ENCODE measurements at regions not wholly inside any gene's neighbourhood (a gene's known extent, or its start where the extent isn't known, plus 50 kb on each side); places are given as distances from the start of the nearest gene placed in this dataset.

DNA sequence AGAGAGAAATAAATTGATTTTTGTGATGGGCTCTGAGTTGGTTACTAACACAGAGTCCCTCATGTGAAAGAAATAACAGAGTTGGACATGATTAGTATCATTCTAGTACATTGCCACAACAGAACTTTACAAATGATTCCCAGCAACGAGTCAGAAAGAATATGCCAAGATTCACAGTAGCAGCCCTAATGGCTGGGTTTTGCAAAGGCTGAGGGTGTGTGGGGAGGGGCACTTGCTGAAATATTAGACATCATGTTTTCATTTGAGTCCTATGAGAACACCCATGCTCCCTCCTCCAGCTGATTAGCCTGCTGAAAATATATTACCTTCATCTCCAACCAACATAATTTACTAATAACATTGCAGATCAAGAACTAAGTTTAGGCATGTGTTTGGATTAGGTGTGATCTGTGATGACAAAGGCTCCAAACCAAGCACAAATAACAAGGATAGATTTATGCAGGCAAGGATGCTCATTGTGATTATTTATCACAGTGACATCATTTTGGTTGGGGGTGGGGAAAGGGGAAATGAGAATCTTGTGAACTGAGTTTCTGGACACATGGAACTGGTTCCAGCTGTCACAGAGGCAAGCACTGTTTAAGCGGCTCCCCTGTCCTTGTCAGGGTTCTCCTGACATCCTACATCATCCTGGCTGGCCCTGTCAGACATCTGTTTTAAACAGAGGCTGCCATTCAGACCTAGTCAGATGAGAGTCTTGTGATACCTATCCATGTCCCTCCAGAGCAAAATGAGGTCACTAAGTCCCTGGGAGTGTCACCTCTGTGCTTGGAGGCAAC lies 205.8 kb upstream of the NCKAP5 start:
- DNase-seq: no peak

DNA sequence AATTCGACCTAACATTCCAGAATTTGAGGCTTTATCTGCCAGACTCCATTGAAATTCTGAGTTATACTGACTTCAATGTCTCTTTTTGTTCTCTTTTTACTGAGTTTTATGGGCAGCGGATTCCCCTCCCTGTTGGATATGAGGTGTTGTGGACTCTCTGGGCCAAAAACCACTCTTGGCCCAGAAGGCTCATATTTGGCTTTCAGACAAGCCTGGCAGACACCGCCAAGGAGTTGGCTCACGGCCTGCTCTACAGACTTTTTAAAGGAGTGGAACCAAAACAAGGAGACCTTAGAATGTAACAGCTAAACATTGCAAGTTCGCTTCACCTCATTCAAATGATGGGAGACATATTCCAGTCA lies 206.4 kb upstream of the NCKAP5 start:
- no peak for DNase-seq

- no peak for DNase-seq
Observed at GRCh38 chr2:133776936-133777573, 208.8 kb upstream of the NCKAP5 start.

DNA sequence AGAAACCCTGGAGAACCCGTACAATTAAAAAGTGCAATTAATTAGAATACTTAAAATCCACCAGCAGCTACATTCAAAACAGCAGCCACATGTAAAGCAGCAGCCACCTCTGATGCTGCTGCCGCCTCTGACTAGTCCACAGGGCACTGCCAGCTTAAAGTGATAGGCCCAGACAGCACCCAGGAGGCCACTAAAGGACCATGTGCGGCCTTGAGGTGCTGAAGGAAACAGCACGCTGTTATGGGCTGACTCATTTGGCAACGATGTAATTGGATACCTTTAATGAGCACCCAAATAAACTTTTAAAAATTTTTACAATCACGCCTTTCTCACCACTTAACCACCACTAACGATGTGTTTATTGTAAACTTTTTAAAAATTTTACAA lies 209.3 kb upstream of the NCKAP5 start:
- no peak for DNase-seq

- DNase-seq: no peak
Observed at GRCh38 chr2:133780099-133780996, 212.1 kb upstream of the NCKAP5 start.

DNA sequence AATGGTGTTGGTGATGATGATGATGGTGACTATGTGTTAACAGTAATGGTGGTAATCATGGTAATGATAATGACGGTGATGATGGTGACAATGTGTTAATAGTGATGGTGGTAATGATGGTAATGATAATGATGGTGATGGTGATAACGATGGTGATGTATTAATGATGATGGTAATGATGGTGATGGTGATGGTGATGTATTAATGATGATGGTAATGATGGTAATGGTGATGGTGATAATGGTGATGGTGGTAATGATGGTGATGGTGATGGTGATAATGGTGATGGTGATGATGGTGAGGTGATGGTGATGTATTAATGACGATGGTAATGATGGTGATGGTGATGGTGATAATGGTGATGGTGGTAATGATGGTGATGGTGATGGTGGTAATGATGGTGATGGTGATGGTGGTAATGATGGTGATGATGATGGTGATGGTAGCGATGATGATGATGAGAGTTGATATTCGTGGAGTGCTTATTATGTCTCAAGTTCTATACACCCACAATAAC lies 212.8 kb upstream of the NCKAP5 start:
- DNase-seq: no peak

GRCh38 chr2:133787207-133787606 lies 218.9 kb upstream of the NCKAP5 start:
- no peak for DNase-seq

DNA sequence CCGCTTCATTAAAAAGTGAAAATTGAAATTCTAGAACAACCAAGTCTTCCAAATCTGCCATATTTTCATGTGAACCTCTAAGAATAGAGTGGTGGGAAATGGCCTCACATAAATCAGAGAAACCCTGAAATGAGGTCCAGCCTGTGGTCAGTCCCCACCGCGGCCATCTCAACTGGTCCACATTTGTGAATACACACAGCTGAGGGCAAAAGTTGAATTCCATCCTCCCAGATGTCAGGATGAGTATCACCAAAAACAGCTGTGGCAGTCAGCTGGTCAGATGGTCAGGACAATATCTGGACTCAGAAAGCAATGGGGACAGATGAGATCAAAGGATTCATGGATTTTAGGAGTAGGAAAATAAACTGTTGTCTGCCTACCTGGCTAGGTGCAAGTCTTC lies 219.4 kb upstream of the NCKAP5 start:
- DNase-seq: no peak

DNA sequence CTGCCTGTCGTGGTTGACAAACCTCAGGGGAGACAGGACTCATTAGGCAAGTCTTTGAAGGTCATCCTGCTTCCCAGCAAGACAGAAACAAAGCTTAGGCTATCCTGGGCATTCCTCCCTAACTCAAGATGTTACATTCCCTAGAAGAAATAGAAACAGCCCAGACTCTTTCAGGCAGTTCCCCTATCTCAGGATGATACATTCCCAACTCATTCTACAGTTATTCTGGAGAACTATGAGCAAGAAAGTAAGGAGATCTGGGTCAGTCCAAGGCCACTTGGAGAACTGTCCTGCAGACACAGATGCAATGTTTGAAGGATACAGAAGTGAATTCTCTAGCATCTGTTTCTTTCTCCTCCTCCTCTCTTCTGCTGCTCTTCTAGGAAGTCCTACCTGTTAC lies 220.1 kb upstream of the NCKAP5 start:
- DNase-seq: no peak

DNA sequence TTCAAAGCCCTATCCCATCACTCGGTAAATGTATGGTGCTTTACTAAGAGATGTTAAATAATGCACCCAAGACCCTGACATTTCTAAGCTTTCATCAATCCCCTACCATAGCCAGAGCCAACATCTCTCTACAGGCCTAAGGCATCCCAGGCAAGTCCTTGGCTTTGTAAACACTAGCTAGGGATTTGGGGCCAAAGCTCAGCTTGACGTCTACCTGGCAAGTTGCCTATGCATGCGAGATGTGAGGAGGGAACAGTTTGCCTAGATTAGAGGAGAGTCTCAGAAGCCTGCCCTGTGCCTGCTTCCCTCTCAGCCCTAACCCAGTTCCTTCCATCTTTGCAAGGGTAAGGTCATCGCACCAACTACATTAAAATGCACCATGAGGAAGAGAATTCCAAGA lies 221.5 kb upstream of the NCKAP5 start:
- DNase-seq: no peak

DNA sequence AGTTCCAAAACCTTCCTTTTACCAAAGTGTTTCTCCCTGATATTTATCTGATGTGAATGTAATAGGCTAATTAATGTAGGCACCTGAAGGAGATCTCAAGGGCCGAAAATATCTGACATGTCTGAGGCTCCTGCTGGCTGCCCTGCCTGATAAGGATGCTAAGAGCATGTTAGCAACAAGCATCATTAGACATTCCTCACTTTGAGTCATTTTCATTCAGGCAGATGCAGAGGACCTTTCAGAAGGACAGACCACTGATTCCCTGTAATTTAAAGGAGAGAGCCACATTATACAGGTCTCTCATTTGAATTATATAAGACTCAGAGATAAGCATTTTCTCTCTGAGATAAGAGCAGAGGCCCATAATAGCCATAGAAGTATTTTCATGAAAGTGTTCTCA lies 222.4 kb upstream of the NCKAP5 start:
- no peak for DNase-seq

DNA sequence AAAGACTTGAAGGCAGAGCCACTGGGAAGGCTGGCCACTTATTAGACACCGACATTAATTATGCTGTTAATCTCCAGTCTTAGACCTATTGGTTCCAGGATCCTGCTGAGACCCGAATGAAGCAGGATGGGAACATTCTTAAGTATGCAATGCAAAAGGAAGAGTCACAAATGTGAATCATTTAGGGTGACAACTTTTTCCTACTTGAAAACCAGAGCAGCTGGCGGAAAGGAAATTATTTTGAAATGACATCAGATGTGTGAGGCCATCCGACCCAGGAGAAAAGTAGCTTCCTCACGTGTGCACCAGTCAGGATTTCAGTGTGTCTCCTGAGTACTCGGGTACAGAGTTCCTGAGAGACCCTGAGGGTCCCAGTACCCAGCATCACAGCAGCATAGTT lies 222.9 kb upstream of the NCKAP5 start:
- DNase-seq: no peak

DNA sequence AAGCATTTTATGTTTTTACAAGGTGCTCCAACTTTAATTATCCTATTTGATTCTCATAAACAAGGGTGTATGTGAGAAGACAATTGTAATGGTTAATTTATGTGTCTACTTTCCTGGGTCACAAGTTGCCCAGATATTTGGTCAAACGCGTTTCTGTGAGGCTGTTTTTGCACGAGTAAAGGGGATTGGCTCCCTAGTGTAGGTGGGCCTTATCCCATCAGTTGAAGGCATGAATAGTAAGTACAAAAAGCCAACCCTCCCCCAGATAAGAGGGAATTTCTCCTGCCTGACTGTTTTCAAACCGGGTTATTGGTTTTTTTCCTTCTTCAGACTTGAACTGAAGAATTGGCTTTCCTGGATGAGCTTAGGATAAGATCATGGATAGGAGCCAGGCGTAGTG lies 224.0 kb upstream of the NCKAP5 start:
- DNase-seq: no peak

DNA sequence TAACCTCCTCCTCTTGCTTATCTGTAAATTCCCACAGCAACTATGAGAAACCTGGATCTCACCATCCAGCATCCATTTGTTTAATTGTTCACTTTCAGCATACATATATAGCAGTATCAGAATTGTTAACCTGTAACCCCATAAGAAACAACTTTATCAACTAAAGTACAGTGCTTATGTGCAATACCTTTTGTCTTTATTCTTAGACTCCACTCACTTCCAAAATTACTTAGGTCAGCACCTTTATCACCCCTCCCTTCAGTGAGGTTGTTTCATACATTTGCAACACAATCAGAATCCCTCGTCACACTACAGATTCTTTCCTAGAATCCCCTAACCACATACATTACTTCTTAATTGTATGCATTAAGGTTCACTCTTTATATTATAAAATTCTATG lies 225.9 kb upstream of the NCKAP5 start:
- DNase-seq: no peak

DNA sequence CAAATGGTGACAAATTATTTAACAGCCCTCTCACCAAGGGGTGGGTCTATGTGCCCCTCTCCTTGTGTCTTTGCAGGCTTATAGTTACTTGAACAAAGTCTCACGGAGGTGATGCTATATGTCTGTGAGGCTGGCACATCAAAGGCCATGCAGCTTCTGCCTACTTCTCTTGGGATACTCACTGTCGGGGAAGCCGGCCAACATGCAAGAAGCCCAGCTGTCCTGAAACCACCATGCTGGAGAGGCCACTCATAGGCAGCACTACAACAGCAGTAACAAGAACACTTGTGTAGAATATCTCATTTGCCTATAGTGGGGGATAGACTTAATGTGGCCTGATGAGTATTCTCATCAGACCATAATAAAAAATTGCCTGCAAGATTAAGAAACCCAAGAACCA lies 233.7 kb upstream of the NCKAP5 start:
- DNase-seq: no peak

- DNase-seq: no peak
Observed at GRCh38 chr2:133802409-133803039, 234.3 kb upstream of the NCKAP5 start.

DNA sequence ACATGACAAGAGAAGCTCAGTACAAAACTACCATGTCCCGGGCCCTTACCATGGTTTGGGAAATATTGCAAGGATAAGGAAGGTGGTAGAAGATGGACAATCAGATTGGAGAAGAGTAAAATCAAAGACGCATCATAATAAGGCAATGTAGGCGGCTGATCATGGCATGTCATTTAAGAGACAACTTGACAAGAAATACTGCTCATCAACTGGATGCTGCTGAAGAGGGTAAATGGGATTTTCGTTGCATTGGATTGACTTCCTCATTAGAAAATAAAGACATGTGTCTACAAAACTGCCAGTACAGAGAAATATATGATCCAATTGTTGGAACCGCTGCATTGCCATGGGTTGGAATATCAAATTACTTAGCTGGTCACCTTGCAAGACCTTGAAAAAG lies 238.3 kb upstream of the NCKAP5 start:
- DNase-seq: no peak

DNA sequence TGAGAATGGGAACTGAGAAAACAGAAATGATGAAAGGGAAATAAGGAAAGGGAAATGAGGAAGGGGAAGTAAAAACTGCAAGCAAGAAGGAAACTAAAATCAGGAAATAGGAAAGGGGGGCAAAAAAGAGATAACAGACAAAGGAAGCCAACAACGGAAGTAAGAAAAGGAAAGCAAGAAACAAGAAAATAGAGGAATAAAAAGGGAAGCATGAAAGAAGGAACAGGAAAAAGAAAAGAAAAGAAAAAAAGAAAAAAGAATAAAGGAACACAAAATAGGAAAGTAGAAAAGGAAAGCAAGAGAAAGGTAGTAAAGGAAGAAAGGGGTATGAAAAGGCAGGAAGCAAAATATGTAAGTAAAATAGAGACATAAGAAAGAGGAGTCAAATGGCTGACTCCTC lies 241.2 kb upstream of the NCKAP5 start:
- DNase-seq: no peak

- no peak for DNase-seq
Observed at GRCh38 chr2:133810559-133810958, 242.3 kb upstream of the NCKAP5 start.

- no peak for DNase-seq
Observed at GRCh38 chr2:133811409-133812125, 243.3 kb upstream of the NCKAP5 start.

GRCh38 chr2:133812826-133813617 lies 244.8 kb upstream of the NCKAP5 start:
- no peak for DNase-seq

GRCh38 chr2:133814890-133815289 lies 246.6 kb upstream of the NCKAP5 start:
- no peak for DNase-seq

All from CD4-positive, alpha-beta T cell treated with Interleukin-6 for 4 hours (primary cell).